HEK293 (cell line): ENCODE measurements at regions not wholly inside any gene's neighbourhood (a gene's known extent, or its start where the extent isn't known, plus 50 kb on each side); places are given as distances from the start of the nearest gene placed in this dataset.
A peak's percentile ranks its signal among the peaks of the same experiment; 100 is the strongest.

Experiments
- CTCF ChIA-PET: fragments of 350-600 bp; formaldehyde crosslinking; extraction: SDS; loops from one replicate; lab custom pipeline; 2021; ENCODE audit warnings: antibody characterized with exemption; lab: Yijun Ruan, JAX
- POLR2A ChIA-PET: fragments of 300-600 bp; formaldehyde crosslinking; extraction: SDS; loops from one replicate; lab custom pipeline; 2020; ENCODE audit warnings: antibody characterized with exemption, inconsistent platforms; lab: Yijun Ruan, JAX
- H3K27ac ChIP-seq: fragments of 200-500 bp; sonication (Bioruptor generic); 2 replicates; pipeline ENCODE4 v1.5.1; 2014; ENCODE audit warnings: low read depth, low read length, control low read depth, inconsistent platforms; ENCODE audit errors: extremely low read depth
- H3K36me3 ChIP-seq, 2 experiments: fragments of 200-500 bp in 1 of 2; sonication (Bioruptor generic) in 1 of 2; 1 replicate in 1 of 2; 2 replicates in 1 of 2; pipeline ENCODE4 v1.5.1; 2014 to 2017; ENCODE audit warnings: inconsistent platforms in 2 of 2, low read length in 2 of 2; ENCODE audit not compliant: control insufficient read depth in 2 of 2, insufficient read depth in 1 of 2
- H3K4me1 ChIP-seq: fragments of 200-500 bp; sonication (Bioruptor generic); 2 replicates; pipeline ENCODE4 v1.5.1; 2014; ENCODE audit warnings: mild to moderate bottlenecking, low read length, inconsistent platforms; ENCODE audit not compliant: control insufficient read depth, insufficient read depth
- H3K4me3 ChIP-seq: 2 replicates; pipeline ENCODE4 v1.5.1; 2011; ENCODE audit warnings: low read depth, mild to moderate bottlenecking, control low read depth, low read length, moderate library complexity
- H3K9me3 ChIP-seq: fragments of 200-500 bp; sonication (Bioruptor generic); 2 replicates; pipeline ENCODE4 v1.5.1; 2014; ENCODE audit warnings: low read depth, low read length, inconsistent platforms; ENCODE audit not compliant: control insufficient read depth, insufficient read depth
- BCL6B ChIP-seq: fragments of 450-650 bp; formaldehyde crosslinking; IDR thresholded peaks from 2 replicates; pipeline ENCODE4 v1.5.1; 2017; ENCODE audit warnings: missing biosample characterization, missing genetic modification characterization
- KLF10 ChIP-seq: fragments of 450-650 bp; IDR thresholded peaks from 2 replicates; pipeline ENCODE4 v1.5.1; 2018; ENCODE audit warnings: missing biosample characterization, mild to moderate bottlenecking, missing genetic modification characterization
- SCRT2 ChIP-seq: fragments of 450-650 bp; formaldehyde crosslinking; IDR thresholded peaks from 2 replicates; pipeline ENCODE4 v1.5.1; 2016; ENCODE audit warnings: missing biosample characterization, missing genetic modification characterization
- SP3 ChIP-seq: fragments of 450-650 bp; formaldehyde crosslinking; IDR thresholded peaks from 2 replicates; pipeline ENCODE4 v1.5.1; 2016; ENCODE audit warnings: missing biosample characterization, missing genetic modification characterization
- WT1 ChIP-seq: fragments of 450-650 bp; formaldehyde crosslinking; IDR thresholded peaks from 2 replicates; pipeline ENCODE4 v1.5.1; 2016; ENCODE audit warnings: missing biosample characterization, missing genetic modification characterization
- YY1 ChIP-seq: fragments of 450-650 bp; formaldehyde crosslinking; IDR thresholded peaks from 2 replicates; pipeline ENCODE4 v1.5.1; 2018; ENCODE audit warnings: missing biosample characterization, missing genetic modification characterization
- ZBTB1 ChIP-seq: fragments of 450-650 bp; formaldehyde crosslinking; IDR thresholded peaks from 2 replicates; pipeline ENCODE4 v1.5.1; 2016; ENCODE audit warnings: missing biosample characterization, missing genetic modification characterization
- ZBTB21 ChIP-seq: fragments of 450-650 bp; formaldehyde crosslinking; IDR thresholded peaks from 2 replicates; pipeline ENCODE4 v1.5.1; 2017; ENCODE audit warnings: missing biosample characterization, missing genetic modification characterization
- ZNF133 ChIP-seq: fragments of 450-650 bp; formaldehyde crosslinking; IDR thresholded peaks from 2 replicates; pipeline ENCODE4 v1.5.1; 2016; ENCODE audit warnings: missing biosample characterization, missing genetic modification characterization
- ZNF155 ChIP-seq: fragments of 450-650 bp; formaldehyde crosslinking; IDR thresholded peaks from 2 replicates; pipeline ENCODE4 v1.5.1; 2016; ENCODE audit warnings: missing biosample characterization, missing genetic modification characterization
- ZNF211 ChIP-seq: fragments of 450-650 bp; formaldehyde crosslinking; IDR thresholded peaks from 2 replicates; pipeline ENCODE4 v1.5.1; 2016; ENCODE audit warnings: low read depth, missing biosample characterization, missing genetic modification characterization
- ZNF221 ChIP-seq: fragments of 450-650 bp; formaldehyde crosslinking; IDR thresholded peaks from 2 replicates; pipeline ENCODE4 v1.5.1; 2017; ENCODE audit warnings: missing biosample characterization, missing genetic modification characterization, borderline replicate concordance
- ZNF354C ChIP-seq: fragments of 450-650 bp; formaldehyde crosslinking; IDR thresholded peaks from 2 replicates; pipeline ENCODE4 v1.5.1; 2016; ENCODE audit warnings: missing biosample characterization, missing genetic modification characterization, low read depth, borderline replicate concordance
- ZNF433 ChIP-seq: fragments of 450-650 bp; formaldehyde crosslinking; IDR thresholded peaks from 2 replicates; pipeline ENCODE4 v1.5.1; 2016; ENCODE audit warnings: missing biosample characterization, missing genetic modification characterization, low read depth
- ZNF514 ChIP-seq: fragments of 450-650 bp; formaldehyde crosslinking; IDR thresholded peaks from 2 replicates; pipeline ENCODE4 v1.5.1; 2016; ENCODE audit warnings: missing biosample characterization, missing genetic modification characterization
- ZNF623 ChIP-seq: fragments of 450-650 bp; formaldehyde crosslinking; IDR thresholded peaks from 2 replicates; pipeline ENCODE4 v1.5.1; 2016; ENCODE audit warnings: missing biosample characterization, missing genetic modification characterization
- ZNF785 ChIP-seq: fragments of 450-650 bp; formaldehyde crosslinking; IDR thresholded peaks from 2 replicates; pipeline ENCODE4 v1.5.1; 2016; ENCODE audit warnings: missing biosample characterization, missing genetic modification characterization
- ZNF843 ChIP-seq: fragments of 450-650 bp; formaldehyde crosslinking; IDR thresholded peaks from 2 replicates; pipeline ENCODE4 v1.5.1; 2016; ENCODE audit warnings: missing biosample characterization, missing genetic modification characterization
- TF ChIP-seq, protein P1 (sequence below): fragments of 450-650 bp; formaldehyde crosslinking; IDR thresholded peaks from 2 replicates; pipeline ENCODE4 v1.5.1; 2016; ENCODE audit warnings: missing biosample characterization, missing genetic modification characterization
- TF ChIP-seq, protein P2 (sequence below): fragments of 450-650 bp; formaldehyde crosslinking; IDR thresholded peaks from 2 replicates; pipeline ENCODE4 v1.5.1; 2016; ENCODE audit warnings: missing biosample characterization, missing genetic modification characterization
- TF ChIP-seq, protein P3 (sequence below): fragments of 450-650 bp; formaldehyde crosslinking; IDR thresholded peaks from 2 replicates; pipeline ENCODE4 v1.5.1; 2016; ENCODE audit warnings: missing biosample characterization, missing genetic modification characterization, low read depth
- TF ChIP-seq, protein P4 (sequence below): fragments of 450-650 bp; formaldehyde crosslinking; IDR thresholded peaks from 2 replicates; pipeline ENCODE4 v1.5.1; 2016; ENCODE audit warnings: missing biosample characterization, missing genetic modification characterization

DNA sequence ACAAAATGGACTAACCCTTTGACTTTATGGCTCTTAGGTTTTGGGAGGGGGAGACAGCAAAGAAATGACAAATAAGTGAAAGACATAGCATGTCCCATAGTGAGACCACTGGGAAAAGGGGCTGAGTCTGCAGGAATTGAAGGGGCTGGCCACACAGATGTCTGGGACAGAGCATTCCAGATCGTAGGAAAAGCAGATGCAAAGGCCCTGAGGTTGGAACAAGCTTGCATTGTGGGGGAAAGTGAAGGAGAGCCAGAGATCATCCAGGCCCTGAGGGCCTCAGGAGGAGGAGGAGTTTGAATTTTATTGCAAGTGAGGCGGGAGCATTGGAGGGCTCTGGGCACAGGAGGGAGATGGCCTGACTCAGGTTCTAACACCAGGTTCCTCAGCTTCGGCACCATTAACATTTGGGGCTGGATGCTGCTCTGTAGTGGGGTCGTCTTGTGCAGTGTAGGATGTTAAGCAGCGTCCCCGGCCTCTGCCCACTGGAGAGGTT is 97.5 kb downstream of the CEBPB start:
- CTCF ChIA-PET = no interaction called here
- Histone ChIP-seq H3K4me1 (peaks cover 14% of the 10 kb centered on the region), H3K27ac (no peak overlapping the region)

GRCh38 chr20:50289581-50289980 is 99.0 kb downstream of the CEBPB start:
- H3K9me3 ChIP-seq = no peaks in the 10 kb centered on the region
- no peak overlapping the region for H3K4me3 ChIP-seq
- no peak overlapping the region for H3K27ac ChIP-seq
- H3K36me3 ChIP-seq = no peaks in the 10 kb centered on the region
- CTCF ChIA-PET = interaction anchor here (1.1 kb wide), 1 partner anchor 88 kb away, joined by 3 read pairs; no protein-coding TSS in a partner anchor
- POLR2A ChIA-PET = no interaction called here
- H3K4me1 ChIP-seq = peaks cover 13% of the 10 kb centered on the region
- TF ChIP-seq, protein P1, sequence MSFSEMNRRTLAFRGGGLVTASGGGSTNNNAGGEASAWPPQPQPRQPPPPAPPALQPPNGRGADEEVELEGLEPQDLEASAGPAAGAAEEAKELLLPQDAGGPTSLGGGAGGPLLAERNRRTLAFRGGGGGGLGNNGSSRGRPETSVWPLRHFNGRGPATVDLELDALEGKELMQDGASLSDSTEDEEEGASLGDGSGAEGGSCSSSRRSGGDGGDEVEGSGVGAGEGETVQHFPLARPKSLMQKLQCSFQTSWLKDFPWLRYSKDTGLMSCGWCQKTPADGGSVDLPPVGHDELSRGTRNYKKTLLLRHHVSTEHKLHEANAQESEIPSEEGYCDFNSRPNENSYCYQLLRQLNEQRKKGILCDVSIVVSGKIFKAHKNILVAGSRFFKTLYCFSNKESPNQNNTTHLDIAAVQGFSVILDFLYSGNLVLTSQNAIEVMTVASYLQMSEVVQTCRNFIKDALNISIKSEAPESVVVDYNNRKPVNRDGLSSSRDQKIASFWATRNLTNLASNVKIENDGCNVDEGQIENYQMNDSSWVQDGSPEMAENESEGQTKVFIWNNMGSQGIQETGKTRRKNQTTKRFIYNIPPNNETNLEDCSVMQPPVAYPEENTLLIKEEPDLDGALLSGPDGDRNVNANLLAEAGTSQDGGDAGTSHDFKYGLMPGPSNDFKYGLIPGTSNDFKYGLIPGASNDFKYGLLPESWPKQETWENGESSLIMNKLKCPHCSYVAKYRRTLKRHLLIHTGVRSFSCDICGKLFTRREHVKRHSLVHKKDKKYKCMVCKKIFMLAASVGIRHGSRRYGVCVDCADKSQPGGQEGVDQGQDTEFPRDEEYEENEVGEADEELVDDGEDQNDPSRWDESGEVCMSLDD = no peak
- TF ChIP-seq ZNF133 = peak; percentile 61; the same call in 1 of the 2 replicates
- TF ChIP-seq ZNF155 = no peak
- TF ChIP-seq ZNF221 (tag by site-specific recombination) = no peak
- TF ChIP-seq ZNF433 (tag by site-specific recombination) = no peak
- TF ChIP-seq SCRT2 = peak; percentile 55
- TF ChIP-seq SP3 (tag by site-specific recombination) = no peak
- TF ChIP-seq ZBTB1 = no peak
- no peak for TF ChIP-seq WT1 (tag by site-specific recombination)
- TF ChIP-seq ZBTB21 = no peak

More for the DNA sequence above, 97.5 kb downstream of the CEBPB start:
- Histone ChIP-seq H3K36me3 (no peaks in the 10 kb centered on the region), H3K4me3 (no peak overlapping the region)
- peak; percentile 90 for TF ChIP-seq ZNF623 (tag by site-specific recombination)
- TF ChIP-seq, protein P2, sequence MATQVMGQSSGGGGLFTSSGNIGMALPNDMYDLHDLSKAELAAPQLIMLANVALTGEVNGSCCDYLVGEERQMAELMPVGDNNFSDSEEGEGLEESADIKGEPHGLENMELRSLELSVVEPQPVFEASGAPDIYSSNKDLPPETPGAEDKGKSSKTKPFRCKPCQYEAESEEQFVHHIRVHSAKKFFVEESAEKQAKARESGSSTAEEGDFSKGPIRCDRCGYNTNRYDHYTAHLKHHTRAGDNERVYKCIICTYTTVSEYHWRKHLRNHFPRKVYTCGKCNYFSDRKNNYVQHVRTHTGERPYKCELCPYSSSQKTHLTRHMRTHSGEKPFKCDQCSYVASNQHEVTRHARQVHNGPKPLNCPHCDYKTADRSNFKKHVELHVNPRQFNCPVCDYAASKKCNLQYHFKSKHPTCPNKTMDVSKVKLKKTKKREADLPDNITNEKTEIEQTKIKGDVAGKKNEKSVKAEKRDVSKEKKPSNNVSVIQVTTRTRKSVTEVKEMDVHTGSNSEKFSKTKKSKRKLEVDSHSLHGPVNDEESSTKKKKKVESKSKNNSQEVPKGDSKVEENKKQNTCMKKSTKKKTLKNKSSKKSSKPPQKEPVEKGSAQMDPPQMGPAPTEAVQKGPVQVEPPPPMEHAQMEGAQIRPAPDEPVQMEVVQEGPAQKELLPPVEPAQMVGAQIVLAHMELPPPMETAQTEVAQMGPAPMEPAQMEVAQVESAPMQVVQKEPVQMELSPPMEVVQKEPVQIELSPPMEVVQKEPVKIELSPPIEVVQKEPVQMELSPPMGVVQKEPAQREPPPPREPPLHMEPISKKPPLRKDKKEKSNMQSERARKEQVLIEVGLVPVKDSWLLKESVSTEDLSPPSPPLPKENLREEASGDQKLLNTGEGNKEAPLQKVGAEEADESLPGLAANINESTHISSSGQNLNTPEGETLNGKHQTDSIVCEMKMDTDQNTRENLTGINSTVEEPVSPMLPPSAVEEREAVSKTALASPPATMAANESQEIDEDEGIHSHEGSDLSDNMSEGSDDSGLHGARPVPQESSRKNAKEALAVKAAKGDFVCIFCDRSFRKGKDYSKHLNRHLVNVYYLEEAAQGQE (tag by site-specific recombination) = no peak
- TF ChIP-seq, all 188 proteins: peak for 1
- no peaks in the 10 kb centered on the region for H3K9me3 ChIP-seq
- POLR2A ChIA-PET = no interaction called here

- Histone ChIP-seq H3K4me3 (no peak overlapping the region), H3K27ac (no peak overlapping the region), H3K36me3 (no peaks in the 10 kb centered on the region), H3K9me3 (no peaks in the 10 kb centered on the region), H3K4me1 (peaks cover 8% of the 10 kb centered on the region)
- ChIA-PET POLR2A (no interaction called here), CTCF (interaction anchor here (1.1 kb wide), 1 partner anchor 88 kb away, joined by 3 read pairs; no protein-coding TSS in a partner anchor)
- no peak for TF ChIP-seq KLF10
- TF ChIP-seq ZNF843 = no peak
- no peak for TF ChIP-seq ZNF785 (tag by site-specific recombination)
- TF ChIP-seq, protein P3, sequence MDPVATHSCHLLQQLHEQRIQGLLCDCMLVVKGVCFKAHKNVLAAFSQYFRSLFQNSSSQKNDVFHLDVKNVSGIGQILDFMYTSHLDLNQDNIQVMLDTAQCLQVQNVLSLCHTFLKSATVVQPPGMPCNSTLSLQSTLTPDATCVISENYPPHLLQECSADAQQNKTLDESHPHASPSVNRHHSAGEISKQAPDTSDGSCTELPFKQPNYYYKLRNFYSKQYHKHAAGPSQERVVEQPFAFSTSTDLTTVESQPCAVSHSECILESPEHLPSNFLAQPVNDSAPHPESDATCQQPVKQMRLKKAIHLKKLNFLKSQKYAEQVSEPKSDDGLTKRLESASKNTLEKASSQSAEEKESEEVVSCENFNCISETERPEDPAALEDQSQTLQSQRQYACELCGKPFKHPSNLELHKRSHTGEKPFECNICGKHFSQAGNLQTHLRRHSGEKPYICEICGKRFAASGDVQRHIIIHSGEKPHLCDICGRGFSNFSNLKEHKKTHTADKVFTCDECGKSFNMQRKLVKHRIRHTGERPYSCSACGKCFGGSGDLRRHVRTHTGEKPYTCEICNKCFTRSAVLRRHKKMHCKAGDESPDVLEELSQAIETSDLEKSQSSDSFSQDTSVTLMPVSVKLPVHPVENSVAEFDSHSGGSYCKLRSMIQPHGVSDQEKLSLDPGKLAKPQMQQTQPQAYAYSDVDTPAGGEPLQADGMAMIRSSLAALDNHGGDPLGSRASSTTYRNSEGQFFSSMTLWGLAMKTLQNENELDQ (tag by site-specific recombination) = no peak
- no peak for TF ChIP-seq ZNF211 (tag by site-specific recombination)
- no peak for TF ChIP-seq BCL6B (tag by site-specific recombination)
- no peak for TF ChIP-seq YY1 (tag by site-specific recombination)
- TF ChIP-seq ZNF514 (tag by site-specific recombination) = no peak
- no peak for TF ChIP-seq ZNF623 (tag by site-specific recombination)
- TF ChIP-seq, protein P4, sequence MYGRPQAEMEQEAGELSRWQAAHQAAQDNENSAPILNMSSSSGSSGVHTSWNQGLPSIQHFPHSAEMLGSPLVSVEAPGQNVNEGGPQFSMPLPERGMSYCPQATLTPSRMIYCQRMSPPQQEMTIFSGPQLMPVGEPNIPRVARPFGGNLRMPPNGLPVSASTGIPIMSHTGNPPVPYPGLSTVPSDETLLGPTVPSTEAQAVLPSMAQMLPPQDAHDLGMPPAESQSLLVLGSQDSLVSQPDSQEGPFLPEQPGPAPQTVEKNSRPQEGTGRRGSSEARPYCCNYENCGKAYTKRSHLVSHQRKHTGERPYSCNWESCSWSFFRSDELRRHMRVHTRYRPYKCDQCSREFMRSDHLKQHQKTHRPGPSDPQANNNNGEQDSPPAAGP = no peak
- TF ChIP-seq ZNF354C (tag by site-specific recombination) = no peak
Measured at GRCh38 chr20:50290112-50290511, 99.5 kb downstream of the CEBPB start.
